H9 (cell line): ENCODE measurements at regions not wholly inside any gene's neighbourhood (a gene's known extent, or its start where the extent isn't known, plus 50 kb on each side); places are given as distances from the start of the nearest gene placed in this dataset.

Experiments used
- DNase-seq: peaks from one replicate; pipeline ENCODE4 v3.0.0-alpha.2; 2017
- H2AFZ ChIP-seq: one replicate; pipeline ENCODE4 v1.6.1; 2013; ENCODE audit warnings: mild to moderate bottlenecking, low read length, control low read depth, moderate library complexity
- H2AK5ac ChIP-seq: 2 replicates; pipeline ENCODE4 v1.6.1; 2013; ENCODE audit warnings: low read length, control low read depth, mixed read lengths; ENCODE audit not compliant: insufficient read length
- H2BK120ac ChIP-seq: one replicate; pipeline ENCODE4 v1.6.1; 2013; ENCODE audit warnings: low read depth, mild to moderate bottlenecking, low read length, control low read depth, inconsistent platforms; ENCODE audit not compliant: poor library complexity, severe bottlenecking
- H2BK12ac ChIP-seq: 2 replicates; pipeline ENCODE4 v1.6.1; 2013; ENCODE audit warnings: low read length, control low read depth, mixed read lengths, low read depth; ENCODE audit not compliant: insufficient read length
- H2BK15ac ChIP-seq: 2 replicates; pipeline ENCODE4 v1.6.1; 2013; ENCODE audit warnings: low read depth, low read length, control low read depth
- H2BK20ac ChIP-seq: one replicate; pipeline ENCODE4 v1.6.1; 2013; ENCODE audit warnings: low read depth, mild to moderate bottlenecking, low read length, control low read depth, inconsistent platforms; ENCODE audit not compliant: poor library complexity, severe bottlenecking
- H2BK5ac ChIP-seq: 2 replicates; pipeline ENCODE4 v1.6.1; 2013; ENCODE audit warnings: low read length, control low read depth, mixed read lengths; ENCODE audit not compliant: insufficient read length
- H3K14ac ChIP-seq: 2 replicates; pipeline ENCODE4 v1.6.1; 2013; ENCODE audit warnings: low read length, control low read depth; ENCODE audit not compliant: insufficient read depth
- H3K18ac ChIP-seq: 2 replicates; pipeline ENCODE4 v1.6.1; 2013; ENCODE audit warnings: low read depth, mild to moderate bottlenecking, mixed read lengths, low read length, control low read depth; ENCODE audit not compliant: insufficient read length
- H3K23ac ChIP-seq: 2 replicates; pipeline ENCODE4 v1.6.1; 2013; ENCODE audit warnings: low read length, control low read depth, mixed read lengths, low read depth; ENCODE audit not compliant: insufficient read length
- H3K23me2 ChIP-seq: 2 replicates; pipeline ENCODE4 v1.6.1; 2013; ENCODE audit warnings: low read depth, mild to moderate bottlenecking, mixed read lengths, low read length, control low read depth; ENCODE audit not compliant: insufficient read length, poor library complexity, severe bottlenecking
- H3K27ac ChIP-seq: 2 replicates; pipeline ENCODE4 v1.5.1; 2013; ENCODE audit warnings: low read length, control low read depth, mixed read lengths, low read depth; ENCODE audit not compliant: insufficient read length
- H3K27me3 ChIP-seq: 2 replicates; pipeline ENCODE4 v1.6.1; 2013; ENCODE audit warnings: low read length, control low read depth, inconsistent platforms; ENCODE audit not compliant: insufficient read depth
- H3K4ac ChIP-seq: 2 replicates; pipeline ENCODE4 v1.6.1; 2013; ENCODE audit warnings: low read depth, mild to moderate bottlenecking, control low read depth, inconsistent platforms, low read length, moderate library complexity
- H3K4me1 ChIP-seq: 2 replicates; pipeline ENCODE4 v1.6.1; 2013; ENCODE audit warnings: low read length, control low read depth, inconsistent platforms; ENCODE audit not compliant: insufficient read depth
- H3K4me2 ChIP-seq: 2 replicates; pipeline ENCODE4 v1.6.1; 2013; ENCODE audit warnings: low read length, control low read depth, mixed read lengths; ENCODE audit not compliant: insufficient read length, insufficient read depth
- H3K56ac ChIP-seq: 2 replicates; pipeline ENCODE4 v1.6.1; 2013; ENCODE audit warnings: low read depth, mild to moderate bottlenecking, mixed read lengths, low read length, control low read depth; ENCODE audit not compliant: insufficient read length
- H3K79me1 ChIP-seq: 2 replicates; pipeline ENCODE4 v1.6.1; 2013; ENCODE audit warnings: low read depth, mild to moderate bottlenecking, moderate library complexity, low read length, control low read depth, inconsistent platforms; ENCODE audit not compliant: insufficient read depth, poor library complexity, severe bottlenecking
- H3K79me2 ChIP-seq: 2 replicates; pipeline ENCODE4 v1.6.1; 2013; ENCODE audit warnings: low read length, control low read depth, inconsistent platforms; ENCODE audit not compliant: insufficient read depth
- H3K9ac ChIP-seq: 2 replicates; pipeline ENCODE4 v1.6.1; 2013; ENCODE audit warnings: low read length, control low read depth, mixed read lengths; ENCODE audit not compliant: insufficient read length; ENCODE audit errors: extremely low read depth
- H3K9me3 ChIP-seq: one replicate; pipeline ENCODE4 v1.6.1; 2013; ENCODE audit warnings: low read depth, low read length, inconsistent platforms; ENCODE audit not compliant: control insufficient read depth
- H3T11ph ChIP-seq: one replicate; pipeline ENCODE4 v1.6.1; 2013; ENCODE audit warnings: mild to moderate bottlenecking, low read length, control low read depth, inconsistent platforms
- H4K20me1 ChIP-seq: one replicate; pipeline ENCODE4 v1.6.1; 2013; ENCODE audit not compliant: control insufficient read depth, insufficient read length, insufficient read depth
- H4K5ac ChIP-seq: 2 replicates; pipeline ENCODE4 v1.6.1; 2013; ENCODE audit warnings: low read depth, mild to moderate bottlenecking, mixed read lengths, low read length, control low read depth; ENCODE audit not compliant: insufficient read length
- H4K8ac ChIP-seq: replicated peaks from 2 replicates; pipeline ENCODE4 v1.6.1; 2013; ENCODE audit warnings: low read length, control low read depth, mixed read lengths, low read depth; ENCODE audit not compliant: insufficient read length
- H4K91ac ChIP-seq: 2 replicates; pipeline ENCODE4 v1.6.1; 2013; ENCODE audit warnings: low read depth, mild to moderate bottlenecking, moderate library complexity, mixed read lengths, low read length, control low read depth; ENCODE audit not compliant: insufficient read length
- H3K27ac Mint-ChIP-seq, 3 experiments: 2 replicates in 2 of 3; 3 replicates in 1 of 3; pipeline ENCODE4 v1.8.0; 2020 to 2021; ENCODE audit warnings: mixed read lengths in 3 of 3, mild to moderate bottlenecking in 1 of 3, moderate library complexity in 1 of 3
- H3K27me3 Mint-ChIP-seq: 2 replicates; pipeline ENCODE4 v1.8.0; 2021; ENCODE audit warnings: low read depth, mild to moderate bottlenecking, moderate library complexity, mixed read lengths
- H3K36me3 Mint-ChIP-seq, 3 experiments: 2 replicates in 2 of 3; 3 replicates in 1 of 3; pipeline ENCODE4 v1.8.0; 2020 to 2021; ENCODE audit warnings: low read depth in 3 of 3, mixed read lengths in 3 of 3; ENCODE audit not compliant: insufficient read depth in 1 of 3
- H3K4me1 Mint-ChIP-seq, 2 experiments: 2 replicates each; pipeline ENCODE4 v1.8.0; 2020; ENCODE audit warnings: mixed read lengths in 2 of 2
- H3K4me3 Mint-ChIP-seq, 2 experiments: 2 replicates in 1 of 2; 3 replicates in 1 of 2; pipeline ENCODE4 v1.8.0; 2020 to 2021; ENCODE audit warnings: mild to moderate bottlenecking in 2 of 2, mixed read lengths in 2 of 2, moderate library complexity in 1 of 2
- H3K9me3 Mint-ChIP-seq, 2 experiments: 2 replicates in 1 of 2; 3 replicates in 1 of 2; pipeline ENCODE4 v1.8.0; 2020; ENCODE audit warnings: mild to moderate bottlenecking in 2 of 2, mixed read lengths in 2 of 2, moderate library complexity in 1 of 2
- WGBS: extraction: QIAGEN DNeasy Blood & Tissue Kit; methylation state at CpG from one replicate; pipeline ENCODE4 v1.1.7; 2013; ENCODE audit warnings: missing lambda C conversion rate, low lambda C conversion rate, mixed read lengths; ENCODE audit not compliant: insufficient read length; ENCODE audit errors: extremely low coverage; 5-methylcytosine and 5-hydroxymethylcytosine counted together
- TF ChIP-seq, protein P1 (sequence below): fragments of 200-600 bp; sonication (generic); conservative IDR thresholded peaks from 3 replicates; pipeline ENCODE4 v1.8.0; 2021; ENCODE audit warnings: antibody characterized with exemption, mild to moderate bottlenecking

DNA sequence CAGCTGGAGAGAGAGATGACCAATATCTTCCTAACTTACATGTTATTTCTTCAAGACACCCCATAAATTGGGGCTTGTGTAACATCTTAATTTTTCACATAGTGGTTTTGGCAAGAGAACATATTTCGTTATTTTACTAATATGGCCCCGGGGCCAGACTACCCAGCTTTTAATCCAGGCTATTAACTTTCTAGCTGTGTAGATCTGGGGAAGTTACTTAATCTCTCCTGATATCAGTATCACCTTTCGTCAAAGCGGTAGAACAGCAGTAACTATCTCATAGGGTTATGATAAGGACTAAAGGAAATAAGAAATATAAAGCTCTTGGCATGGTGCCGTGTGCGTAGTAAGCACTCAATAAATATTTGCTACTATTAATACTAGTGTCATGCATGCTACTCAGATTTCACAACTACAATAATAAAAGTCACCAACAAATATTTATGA, 71.6 kb upstream of the LYZL1 start:
- Histone ChIP-seq H2BK20ac (no peak overlapping the region), H2AK5ac (no peak overlapping the region), H3K23me2 (no peaks in the 10 kb centered on the region), H2BK12ac (no peak overlapping the region), H3K14ac (no peak overlapping the region), H2BK15ac (no peak overlapping the region), H3K79me2 (no peaks in the 10 kb centered on the region), H4K8ac (no peak overlapping the region), H3K4me2 (no peak overlapping the region), H3K56ac (no peak overlapping the region), H3K4me1 (no peaks in the 10 kb centered on the region), H3K9ac (no peak overlapping the region), H3K79me1 (no peaks in the 10 kb centered on the region), H3K18ac (no peak overlapping the region), H3K27me3 (no peaks in the 10 kb centered on the region), H2AFZ (no peak overlapping the region), H4K91ac (no peak overlapping the region), H2BK5ac (no peak overlapping the region), H3K23ac (no peak overlapping the region), H3K27ac (no peak overlapping the region), H4K5ac (no peak overlapping the region), H3K9me3 (no peaks in the 10 kb centered on the region), H4K20me1 (no peaks in the 10 kb centered on the region), H3K4ac (no peak overlapping the region), H3T11ph (no peak overlapping the region), H2BK120ac (no peak overlapping the region)
- TF ChIP-seq, protein P1, sequence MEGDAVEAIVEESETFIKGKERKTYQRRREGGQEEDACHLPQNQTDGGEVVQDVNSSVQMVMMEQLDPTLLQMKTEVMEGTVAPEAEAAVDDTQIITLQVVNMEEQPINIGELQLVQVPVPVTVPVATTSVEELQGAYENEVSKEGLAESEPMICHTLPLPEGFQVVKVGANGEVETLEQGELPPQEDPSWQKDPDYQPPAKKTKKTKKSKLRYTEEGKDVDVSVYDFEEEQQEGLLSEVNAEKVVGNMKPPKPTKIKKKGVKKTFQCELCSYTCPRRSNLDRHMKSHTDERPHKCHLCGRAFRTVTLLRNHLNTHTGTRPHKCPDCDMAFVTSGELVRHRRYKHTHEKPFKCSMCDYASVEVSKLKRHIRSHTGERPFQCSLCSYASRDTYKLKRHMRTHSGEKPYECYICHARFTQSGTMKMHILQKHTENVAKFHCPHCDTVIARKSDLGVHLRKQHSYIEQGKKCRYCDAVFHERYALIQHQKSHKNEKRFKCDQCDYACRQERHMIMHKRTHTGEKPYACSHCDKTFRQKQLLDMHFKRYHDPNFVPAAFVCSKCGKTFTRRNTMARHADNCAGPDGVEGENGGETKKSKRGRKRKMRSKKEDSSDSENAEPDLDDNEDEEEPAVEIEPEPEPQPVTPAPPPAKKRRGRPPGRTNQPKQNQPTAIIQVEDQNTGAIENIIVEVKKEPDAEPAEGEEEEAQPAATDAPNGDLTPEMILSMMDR, result no peak
- Mint-ChIP-seq H3K9me3 (no peaks in the 10 kb centered on the region), H3K27ac (no peak overlapping the region), H3K4me3 (no peak overlapping the region), H3K4me1 (peaks cover 0 to 5% of the 10 kb centered on the region in 2 experiments; a peak in 2 of 4 replicates), H3K27me3 (no peaks in the 10 kb centered on the region; the same call in 1 of the 2 replicates), H3K36me3 (no peaks in the 10 kb centered on the region; a peak in 1 of 7 replicates)
- no peak for DNase-seq
- WGBS, result no CpG with 5 or more reads among the region's 6 CpGs
